ENCODE measurements at regions not wholly inside any gene's neighbourhood (a gene's known extent, or its start where the extent isn't known, plus 50 kb on each side); places are given as distances from the start of the nearest gene placed in this dataset.

GRCh38 chr12:68446384-68446783, 114.2 kb upstream of the MDM1 start:
- Histone ChIP-seq H3K4me3 (ENCODE audit: low read depth, low read length) (no peak overlapping the region), H3K27ac (ENCODE audit: low read depth, low read length) (no peak overlapping the region), H3K9me3 (ENCODE audit: control insufficient read depth, insufficient read depth, low read length) (no peaks in the 10 kb centered on the region; the same call in 1 of the 2 replicates), H3K27me3 (ENCODE audit: control insufficient read depth, insufficient read depth, low read length) (no peaks in the 10 kb centered on the region)
- ChIA-PET CTCF (interaction anchor here (0.6 to 1.1 kb wide), 2 partner anchors 16 to 30 kb away, joined by 3 to 11 read pairs; no protein-coding TSS in a partner anchor), POLR2A (no interaction called here)
- no peak for TF ChIP-seq CTCF (IDR thresholded peaks at IDR 0.05; ENCODE audit: low read depth, low read length)
- DNase-seq (ENCODE audit: low read depth, low spot score) = no peak

GRCh38 chr12:68446901-68447796, 115.0 kb upstream of the MDM1 start:
- Histone ChIP-seq H3K27me3 (ENCODE audit: control insufficient read depth, insufficient read depth, low read length) (no peaks in the 10 kb centered on the region), H3K9me3 (ENCODE audit: control insufficient read depth, insufficient read depth, low read length) (no peaks in the 10 kb centered on the region; the same call in 1 of the 2 replicates), H3K27ac (ENCODE audit: low read depth, low read length) (no peak overlapping the region), H3K4me3 (ENCODE audit: low read depth, low read length) (no peak overlapping the region)
- TF ChIP-seq CTCF (IDR thresholded peaks at IDR 0.05; ENCODE audit: low read depth, low read length) = no peak
- DNase-seq (ENCODE audit: low read depth, low spot score) = no peak
- ChIA-PET POLR2A (no interaction called here), CTCF (interaction anchor here (0.6 to 1.1 kb wide), 3 partner anchors 16 to 199 kb away, joined by 3 to 11 read pairs (median 3); no protein-coding TSS in a partner anchor)

GRCh38 chr12:68447797-68448260, 115.7 kb upstream of the MDM1 start:
- ChIA-PET CTCF (no interaction called here), POLR2A (no interaction called here)
- Histone ChIP-seq H3K4me3 (ENCODE audit: low read depth, low read length) (no peak overlapping the region), H3K27ac (ENCODE audit: low read depth, low read length) (no peak overlapping the region), H3K27me3 (ENCODE audit: control insufficient read depth, insufficient read depth, low read length) (no peaks in the 10 kb centered on the region), H3K9me3 (ENCODE audit: control insufficient read depth, insufficient read depth, low read length) (no peaks in the 10 kb centered on the region; the same call in 1 of the 2 replicates)
- no peak for TF ChIP-seq CTCF (IDR thresholded peaks at IDR 0.05; ENCODE audit: low read depth, low read length)
- DNase-seq (ENCODE audit: low read depth, low spot score) = no peak

GRCh38 chr12:68449196-68449595, 117.0 kb upstream of the MDM1 start:
- H3K9me3 ChIP-seq (ENCODE audit: control insufficient read depth, insufficient read depth, low read length) = no peaks in the 10 kb centered on the region
- H3K27me3 ChIP-seq (ENCODE audit: control insufficient read depth, insufficient read depth, low read length) = no peaks in the 10 kb centered on the region
- no peak for TF ChIP-seq CTCF (IDR thresholded peaks at IDR 0.05; ENCODE audit: low read depth, low read length)
- H3K27ac ChIP-seq (ENCODE audit: low read depth, low read length) = no peak overlapping the region
- no peak overlapping the region for H3K4me3 ChIP-seq (ENCODE audit: low read depth, low read length)
- POLR2A ChIA-PET = no interaction called here
- CTCF ChIA-PET = interaction anchor here (1.2 kb wide), 1 partner anchor 14 kb away, joined by 4 read pairs; no protein-coding TSS in a partner anchor
- no peak for DNase-seq (ENCODE audit: low read depth, low spot score)

DNA sequence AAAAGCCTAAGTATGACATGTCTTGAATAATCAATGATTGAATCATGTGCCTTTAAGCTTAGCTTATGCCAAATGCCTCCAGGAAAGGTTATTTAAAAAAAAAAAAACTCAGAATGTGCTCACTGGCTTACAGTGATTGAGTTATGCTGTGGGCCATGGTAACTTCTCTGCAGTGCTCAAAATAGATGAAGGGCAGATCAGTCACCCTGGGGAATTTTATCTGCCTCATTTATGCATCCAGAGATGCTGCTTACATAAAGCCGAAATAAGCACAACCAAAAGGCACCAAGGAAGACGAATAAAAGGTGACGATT, 118.7 kb upstream of the MDM1 start:
- no peak for DNase-seq (ENCODE audit: low read depth, low spot score)
- no peak for TF ChIP-seq CTCF (IDR thresholded peaks at IDR 0.05; ENCODE audit: low read depth, low read length)
- H3K27me3 ChIP-seq (ENCODE audit: control insufficient read depth, insufficient read depth, low read length) = no peaks in the 10 kb centered on the region
- H3K4me3 ChIP-seq (ENCODE audit: low read depth, low read length) = no peak overlapping the region
- H3K27ac ChIP-seq (ENCODE audit: low read depth, low read length) = peak overlapping the region; percentile 32
- ChIA-PET POLR2A (interaction anchor here (0.8 kb wide), 1 partner anchor 15 kb away, joined by 3 read pairs; no protein-coding TSS in a partner anchor), CTCF (no interaction called here)
- H3K9me3 ChIP-seq (ENCODE audit: control insufficient read depth, insufficient read depth, low read length) = no peaks in the 10 kb centered on the region
